ENCODE measurements at regions not wholly inside any gene's neighbourhood (a gene's known extent, or its start where the extent isn't known, plus 50 kb on each side); places are given as distances from the start of the nearest gene placed in this dataset.

DNA sequence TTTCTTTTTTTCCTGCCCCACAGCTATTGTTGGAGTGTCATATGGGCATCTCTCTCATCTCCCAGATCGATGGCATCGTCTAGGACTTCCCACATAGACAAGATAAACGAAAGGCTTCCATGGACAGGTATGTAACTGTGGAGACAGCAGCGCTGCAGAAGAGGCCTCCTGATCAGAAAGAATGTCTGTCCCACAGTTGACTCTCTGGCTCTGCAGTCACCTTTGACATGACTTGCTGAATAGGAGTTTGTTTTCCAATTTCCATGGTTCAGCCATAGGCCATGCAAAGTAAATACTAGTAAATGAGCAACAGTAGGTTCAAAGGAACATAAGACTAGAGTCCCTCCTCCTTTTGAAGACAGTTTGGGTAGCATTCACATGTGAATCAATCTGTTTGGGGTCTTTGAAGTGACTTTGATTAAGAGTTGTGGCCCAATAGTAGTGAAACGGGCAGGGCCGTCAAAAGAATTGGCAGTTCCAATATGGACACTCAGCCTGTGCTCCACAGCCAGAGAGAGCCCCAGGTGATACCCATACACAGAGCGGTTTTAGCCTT, 134.7 kb upstream of the IFNGR1 start:
- DNase-seq (ENCODE audit: low read depth) = no peak

DNA sequence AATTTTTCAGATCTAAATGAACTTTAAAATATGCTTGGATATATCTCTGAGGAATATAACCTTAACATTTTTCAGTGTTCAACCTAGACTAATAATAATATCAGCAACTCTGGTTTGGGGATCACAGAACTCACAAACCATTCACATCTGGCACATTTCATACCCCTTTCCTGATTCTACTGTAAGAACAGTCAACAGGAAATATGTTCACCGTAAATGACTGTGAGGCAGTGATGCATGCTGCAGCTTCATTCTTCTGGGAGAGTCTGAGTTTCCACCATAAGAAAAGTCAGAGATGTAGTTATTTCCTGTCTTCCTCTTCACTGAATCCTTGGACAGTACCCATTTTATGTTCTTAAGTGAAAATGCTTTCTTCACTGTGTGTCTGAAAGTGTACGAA, 134.2 kb upstream of the IFNGR1 start:
- no peak for DNase-seq (ENCODE audit: low read depth)

DNA sequence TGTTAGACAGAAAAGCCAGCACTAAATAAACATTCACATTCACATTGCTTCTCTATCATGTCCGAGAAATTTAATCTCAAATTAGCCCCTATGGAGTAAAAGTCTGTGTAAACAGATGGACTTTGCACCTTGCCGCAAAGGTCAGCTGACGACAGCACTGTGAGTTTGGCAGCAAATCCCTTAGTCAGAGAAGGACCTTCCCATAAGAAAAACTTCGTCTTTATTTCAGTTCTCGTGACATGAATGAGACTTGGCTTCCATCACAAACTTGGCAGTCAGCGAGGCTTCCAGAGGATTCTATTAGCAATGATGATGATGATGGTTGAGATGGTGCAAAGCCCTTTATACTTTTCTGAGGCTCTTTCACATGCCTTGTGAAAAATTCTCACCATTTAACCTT, 133.7 kb upstream of the IFNGR1 start:
- no peak for DNase-seq (ENCODE audit: low read depth)

DNA sequence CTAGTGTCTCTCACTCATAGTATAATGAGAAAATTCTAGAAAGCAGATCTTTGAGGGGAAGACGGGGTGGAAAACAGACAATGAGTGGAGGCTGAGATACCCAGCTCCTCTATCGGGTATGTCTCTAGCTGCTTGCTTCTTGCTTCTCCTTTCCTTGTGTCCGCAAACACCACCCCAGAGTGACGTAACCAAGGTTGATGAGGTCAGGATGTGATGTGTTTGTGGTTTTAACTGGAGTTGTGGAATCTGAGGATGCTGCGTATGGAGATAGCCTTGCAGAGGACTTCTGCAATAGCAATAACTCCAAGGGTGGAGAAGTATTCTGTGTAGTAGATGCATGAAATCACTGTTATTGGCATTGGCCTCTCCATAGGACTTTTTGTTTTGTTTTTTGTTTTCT, 132.7 kb upstream of the IFNGR1 start:
- DNase-seq (ENCODE audit: low read depth) = no peak

DNA sequence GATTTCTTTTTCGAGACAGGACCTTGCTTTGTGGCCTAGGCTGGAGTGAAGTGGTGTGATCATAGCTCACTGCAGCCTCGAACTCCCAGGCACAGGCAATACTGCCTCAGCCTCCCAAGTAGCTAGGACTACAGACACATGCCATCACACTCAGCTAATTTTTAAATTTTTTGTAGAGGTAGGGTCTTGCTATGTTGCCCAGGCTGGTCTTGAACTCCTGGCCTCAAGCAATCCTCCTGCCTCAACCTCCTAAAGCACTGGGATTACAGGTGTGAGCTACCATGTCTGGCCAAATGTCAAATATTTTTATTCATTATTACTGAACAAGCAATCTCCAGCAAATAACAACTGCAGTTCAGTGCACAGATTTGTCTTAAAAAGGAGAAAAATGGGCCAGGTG, 131.7 kb upstream of the IFNGR1 start:
- no peak for DNase-seq (ENCODE audit: low read depth)

DNA sequence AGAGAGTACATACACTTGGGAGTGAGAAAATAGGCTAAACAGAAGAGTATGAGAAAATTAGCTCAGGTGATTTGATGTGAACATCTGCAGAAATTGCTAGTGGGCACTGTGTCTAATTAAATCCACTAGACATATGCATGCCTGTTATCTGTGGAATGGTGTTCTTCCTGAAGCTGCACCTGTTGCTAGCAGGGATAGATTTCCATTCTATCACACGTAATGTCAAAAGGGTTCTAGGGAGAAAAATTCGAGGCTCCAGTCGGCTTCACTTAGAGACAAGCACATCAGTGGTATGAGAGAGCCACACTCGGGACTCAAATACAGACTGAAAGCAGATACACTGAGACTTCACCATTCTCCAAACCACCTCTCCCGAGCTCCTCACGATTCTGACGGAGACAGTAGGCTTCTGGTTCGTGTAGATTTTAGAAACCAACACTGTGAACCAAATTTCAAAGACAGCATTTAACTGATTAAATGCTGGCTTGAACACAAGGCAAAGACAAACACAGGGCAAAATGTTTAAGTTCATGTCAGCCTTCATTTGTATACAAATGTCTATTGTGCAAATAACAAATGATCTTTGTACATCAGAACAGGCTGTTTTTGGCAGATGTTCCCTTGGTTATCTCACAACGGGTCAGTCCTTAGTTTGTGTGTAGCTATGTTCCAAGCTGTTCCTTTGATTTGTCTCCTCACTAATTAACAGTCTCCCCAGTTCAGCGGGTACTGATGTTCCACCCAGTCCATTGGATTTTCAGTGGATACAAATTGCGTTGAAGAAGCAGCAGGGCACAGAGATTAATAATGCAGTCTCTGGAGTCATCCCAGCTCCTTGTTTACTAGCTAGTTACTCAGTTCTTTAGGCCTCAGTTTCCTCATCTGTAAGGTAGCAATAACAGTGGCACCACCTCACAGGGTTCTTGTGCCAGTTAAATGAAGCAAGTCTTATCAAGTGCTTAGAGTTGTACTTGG, 131.0 kb upstream of the IFNGR1 start:
- no peak for DNase-seq (ENCODE audit: low read depth)

DNA sequence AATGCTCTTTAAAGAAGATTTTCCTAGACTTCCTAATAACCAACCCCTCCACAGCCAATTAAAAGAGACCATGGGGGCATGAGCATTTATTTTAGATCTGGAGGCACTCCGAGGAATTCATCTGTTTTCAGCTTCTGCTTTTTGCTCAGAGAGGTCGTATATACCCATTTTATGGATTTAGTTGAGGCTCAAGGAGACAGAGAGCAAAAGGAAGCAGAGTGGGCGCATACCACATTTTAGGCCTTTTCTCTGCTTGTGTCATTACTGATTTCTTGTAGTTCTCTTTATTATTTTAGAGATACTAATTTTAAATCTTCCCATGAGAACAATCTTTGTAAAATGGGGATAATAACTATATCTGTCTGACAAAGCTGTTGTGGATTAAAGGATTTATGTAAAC, 129.6 kb upstream of the IFNGR1 start:
- no peak for DNase-seq (ENCODE audit: low read depth)

DNA sequence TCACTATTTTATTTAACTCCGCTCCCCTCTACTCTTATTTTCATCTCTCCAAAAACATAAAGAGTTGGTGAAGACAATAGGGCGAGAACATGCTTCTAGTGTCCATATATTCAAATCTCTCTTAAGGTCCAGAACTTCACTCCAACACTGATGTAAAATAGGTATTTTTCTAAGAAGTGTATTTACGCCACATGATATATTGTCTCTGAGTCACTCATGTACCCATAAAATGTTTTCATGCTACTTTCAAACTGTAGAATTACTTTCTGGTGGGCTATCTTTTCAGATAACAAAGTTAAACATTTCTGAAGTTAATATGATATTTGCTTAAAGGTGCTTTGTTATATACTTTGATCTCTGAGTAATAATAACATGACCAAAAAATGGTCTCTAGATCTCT, 124.1 kb upstream of the IFNGR1 start:
- no peak for DNase-seq (ENCODE audit: low read depth)

DNA sequence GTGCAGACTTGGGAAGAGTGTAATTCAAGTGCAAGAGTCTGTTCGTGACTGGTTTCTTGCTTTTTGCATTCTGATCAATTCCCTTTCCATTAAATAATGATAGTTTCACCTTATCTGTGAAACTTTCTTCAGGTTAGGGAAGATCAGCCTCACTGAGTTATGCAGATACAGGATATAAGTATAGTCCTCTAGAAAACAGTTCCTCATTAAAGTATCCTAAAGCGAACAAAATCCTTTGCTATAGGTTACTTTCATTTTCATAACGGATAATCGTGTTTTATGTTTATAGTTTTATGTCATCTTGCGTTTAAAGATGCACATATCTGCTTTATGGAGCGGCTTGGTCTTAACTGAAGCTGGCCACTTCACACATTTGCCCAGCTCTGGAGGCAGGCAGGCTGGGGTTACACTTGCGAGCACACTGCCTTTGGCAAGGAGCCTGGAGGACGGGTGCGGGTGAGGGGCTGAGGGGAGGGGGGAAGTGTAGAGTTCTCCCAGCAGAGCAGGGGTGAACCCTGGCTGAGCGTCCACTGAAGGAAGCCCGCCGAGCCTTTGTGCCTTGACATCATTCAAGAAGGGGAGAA, 123.5 kb upstream of the IFNGR1 start:
- DNase-seq (ENCODE audit: low read depth) = no peak

DNA sequence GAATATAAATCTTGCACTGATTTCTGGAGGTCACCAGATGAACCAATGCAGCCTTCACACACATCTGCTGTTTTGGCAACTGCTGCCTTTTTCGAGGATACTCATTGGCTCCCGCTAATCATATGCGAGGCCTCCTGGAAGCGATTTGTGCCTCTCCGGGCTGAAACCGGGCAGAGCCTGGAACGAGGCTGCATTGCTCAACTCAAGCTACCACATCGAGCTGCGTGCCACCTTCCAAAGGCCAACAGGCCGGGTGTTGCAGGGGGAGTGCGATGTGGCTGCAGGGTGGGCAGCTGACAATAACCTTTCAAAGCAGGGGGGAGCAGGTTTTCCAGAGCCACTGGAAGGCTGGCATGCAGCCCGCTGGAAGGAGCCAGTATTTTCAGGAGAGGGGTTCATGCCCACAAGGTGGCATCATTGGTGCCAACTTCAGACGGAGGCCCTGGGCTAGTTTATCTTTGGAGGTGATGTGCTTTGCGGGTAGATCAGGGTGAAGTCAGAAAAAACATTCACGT, 122.6 kb upstream of the IFNGR1 start:
- peak; percentile 37 for DNase-seq (ENCODE audit: low read depth)

DNA sequence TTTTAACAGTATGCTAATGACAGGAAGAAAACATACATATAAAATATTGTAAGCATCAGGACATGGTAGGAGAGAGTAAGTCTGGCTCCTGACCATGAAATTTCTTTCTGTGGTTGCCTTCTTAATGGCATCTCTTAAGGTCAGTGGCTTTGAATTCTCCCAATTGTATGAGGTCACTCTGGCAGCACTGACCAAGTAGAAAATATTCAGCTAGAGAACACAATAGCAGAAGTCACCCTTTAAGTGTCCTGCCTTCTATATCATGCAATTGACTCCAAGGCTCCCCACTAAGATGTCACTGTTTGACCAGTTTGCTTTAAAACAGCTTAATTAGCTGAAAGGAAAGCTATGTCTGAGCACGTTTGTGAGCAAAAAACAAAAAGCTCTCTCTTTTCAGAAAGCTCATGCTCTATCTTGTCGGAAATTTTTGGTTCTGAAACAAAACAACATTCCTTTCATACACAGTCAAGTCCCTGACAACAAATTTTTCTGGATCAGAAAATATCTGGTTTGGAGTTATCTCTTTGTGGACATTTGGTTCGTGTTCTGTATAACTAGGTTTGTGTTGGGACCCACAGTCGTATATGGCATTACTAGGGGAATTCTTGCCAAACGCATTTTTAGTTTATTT, 120.9 kb upstream of the IFNGR1 start:
- no peak for DNase-seq (ENCODE audit: low read depth)

DNA sequence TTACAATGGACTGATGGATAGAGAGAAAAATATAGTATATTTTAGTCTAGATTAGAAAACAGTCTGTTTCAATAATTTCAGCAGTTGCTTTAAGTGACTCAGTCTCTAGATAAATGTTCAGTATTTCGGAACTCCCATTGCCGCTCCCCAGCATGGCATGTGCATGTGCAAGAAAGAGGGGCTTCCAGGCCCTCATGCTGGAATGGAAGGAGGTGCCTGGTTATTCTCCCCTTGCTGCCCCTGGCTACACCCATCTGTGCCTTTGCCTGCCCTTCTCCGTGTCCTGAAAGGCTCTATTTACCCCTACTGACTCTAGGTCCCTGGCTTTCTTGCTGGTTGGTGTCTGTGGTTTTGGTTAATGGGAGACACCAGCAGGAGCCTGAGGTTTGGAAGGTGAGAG, 115.7 kb upstream of the IFNGR1 start:
- no peak for DNase-seq (ENCODE audit: low read depth)

DNA sequence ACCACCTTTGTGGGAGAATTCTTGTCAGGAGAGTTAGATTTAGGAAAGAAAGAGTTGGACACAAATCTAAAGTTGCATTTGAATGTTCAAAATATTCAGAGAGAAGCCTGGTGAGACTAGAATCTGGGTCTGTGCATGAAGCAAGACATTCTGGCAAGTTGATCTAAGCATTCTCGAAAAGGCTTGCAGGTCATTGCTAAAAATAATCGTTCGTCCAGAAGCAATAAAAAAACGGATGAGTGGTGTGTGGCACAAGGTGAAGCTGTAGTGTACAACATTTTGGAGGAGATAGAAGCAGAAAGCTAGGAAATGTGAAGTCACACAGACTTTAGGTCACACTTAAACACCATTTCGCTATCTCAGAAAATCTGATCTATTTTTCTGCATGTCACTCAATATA, 114.9 kb upstream of the IFNGR1 start:
- DNase-seq (ENCODE audit: low read depth) = no peak

DNA sequence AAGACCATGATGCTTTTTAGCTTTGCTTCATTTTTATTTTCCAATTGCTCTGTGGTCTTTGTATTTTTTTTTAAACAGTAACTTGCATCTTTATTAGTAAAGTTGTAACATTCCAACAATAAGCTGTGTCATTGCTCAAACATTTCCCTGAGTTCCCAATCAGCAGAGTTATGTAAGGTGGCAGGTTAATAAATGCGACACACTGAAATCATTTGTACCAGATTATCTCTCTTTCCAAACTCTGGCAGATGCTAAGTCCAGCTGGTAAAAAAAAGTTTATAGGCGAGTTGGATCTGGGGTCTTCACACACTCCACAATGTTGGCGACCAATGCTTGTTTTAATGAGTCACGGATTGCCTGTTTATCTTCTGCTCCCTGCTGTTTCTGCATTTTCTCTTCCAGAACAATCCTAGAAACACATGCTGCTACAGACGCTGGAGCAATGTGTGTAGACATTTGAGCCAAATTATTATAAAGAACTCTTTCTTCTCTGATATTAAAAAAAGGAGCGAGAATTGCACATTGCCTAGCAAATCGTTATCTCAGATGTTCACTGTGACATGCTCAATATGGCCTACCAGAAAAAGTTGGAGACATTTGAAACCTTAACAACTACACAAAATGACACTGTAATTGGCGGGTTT, 113.6 kb upstream of the IFNGR1 start:
- no peak for DNase-seq (ENCODE audit: low read depth)

DNA sequence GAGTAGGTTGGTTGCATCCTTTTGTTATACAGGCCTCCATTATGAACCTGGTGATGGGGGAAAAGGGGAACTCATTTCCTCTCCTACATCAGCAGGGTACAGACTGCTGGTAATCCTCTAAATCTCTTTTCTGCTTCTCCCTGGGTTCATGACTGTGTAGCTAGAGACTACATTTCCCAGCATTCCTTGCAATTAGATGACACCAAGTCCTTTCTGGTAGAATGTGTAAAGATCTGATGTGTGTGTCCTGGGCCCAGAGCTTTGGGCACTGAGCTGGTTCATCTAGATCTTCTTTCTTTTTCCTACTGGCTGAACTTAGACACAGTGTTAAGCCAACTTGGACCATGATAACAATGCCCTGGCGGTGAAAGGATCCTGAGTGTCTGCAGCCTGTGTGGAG, 104.7 kb upstream of the IFNGR1 start:
- DNase-seq (ENCODE audit: low read depth) = no peak

DNA sequence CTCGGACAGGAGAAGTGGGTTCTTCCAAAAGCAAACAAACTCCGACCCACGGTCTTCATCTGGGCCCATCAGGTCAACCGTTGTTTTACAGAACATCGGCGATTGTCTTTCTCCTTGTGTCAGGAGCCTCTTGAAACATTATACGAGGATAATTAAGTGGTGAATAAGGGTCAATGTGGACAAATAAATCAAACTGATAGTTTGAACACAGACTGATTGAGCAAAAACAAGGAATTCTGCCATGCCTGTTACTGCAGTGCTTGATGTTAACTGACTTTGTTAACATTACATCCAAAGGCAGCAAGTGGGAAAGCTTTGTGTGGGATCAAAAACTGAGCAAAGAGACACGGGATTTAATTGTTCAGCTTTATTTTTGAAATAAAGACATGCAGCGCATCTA, 101.1 kb upstream of the IFNGR1 start:
- DNase-seq (ENCODE audit: low read depth) = no peak

DNA sequence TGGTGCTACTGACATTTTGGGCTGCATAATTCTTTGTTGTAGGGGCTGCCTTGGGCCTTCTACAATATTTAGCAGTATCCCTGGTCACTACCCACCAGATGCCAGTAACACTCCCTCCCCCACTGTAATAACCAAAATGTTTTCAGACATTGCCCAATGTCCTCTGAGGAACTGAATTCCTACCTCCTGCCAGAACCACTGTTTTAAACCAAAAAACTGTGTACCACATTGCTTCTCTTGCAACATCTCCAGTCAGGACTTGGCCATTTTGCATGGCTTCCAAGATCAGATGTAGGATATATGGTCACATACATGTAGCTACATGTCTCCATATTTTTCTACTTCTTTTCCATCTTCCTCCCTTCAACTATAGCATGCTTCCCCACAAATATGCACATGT, 97.4 kb upstream of the IFNGR1 start:
- DNase-seq (ENCODE audit: low read depth) = no peak

DNA sequence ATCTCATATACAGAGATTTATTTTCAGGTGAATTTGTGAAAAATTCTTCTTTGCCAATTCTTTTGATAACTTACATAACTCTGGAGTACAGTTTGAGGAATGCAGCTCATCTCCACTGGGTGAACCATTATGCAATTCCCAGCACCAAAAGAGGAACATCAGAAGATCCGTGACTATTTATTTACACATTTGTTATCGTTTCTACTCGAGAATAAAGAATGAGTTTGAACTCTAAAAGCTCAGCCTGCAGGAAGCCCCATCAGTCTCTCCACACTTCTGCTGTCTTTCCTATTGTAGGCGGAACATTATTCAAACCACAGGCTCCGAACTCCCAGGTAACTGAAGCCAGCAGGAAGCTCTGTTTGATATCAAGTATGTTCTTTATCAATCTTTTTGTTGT, 95.9 kb upstream of the IFNGR1 start:
- DNase-seq (ENCODE audit: low read depth) = no peak

DNA sequence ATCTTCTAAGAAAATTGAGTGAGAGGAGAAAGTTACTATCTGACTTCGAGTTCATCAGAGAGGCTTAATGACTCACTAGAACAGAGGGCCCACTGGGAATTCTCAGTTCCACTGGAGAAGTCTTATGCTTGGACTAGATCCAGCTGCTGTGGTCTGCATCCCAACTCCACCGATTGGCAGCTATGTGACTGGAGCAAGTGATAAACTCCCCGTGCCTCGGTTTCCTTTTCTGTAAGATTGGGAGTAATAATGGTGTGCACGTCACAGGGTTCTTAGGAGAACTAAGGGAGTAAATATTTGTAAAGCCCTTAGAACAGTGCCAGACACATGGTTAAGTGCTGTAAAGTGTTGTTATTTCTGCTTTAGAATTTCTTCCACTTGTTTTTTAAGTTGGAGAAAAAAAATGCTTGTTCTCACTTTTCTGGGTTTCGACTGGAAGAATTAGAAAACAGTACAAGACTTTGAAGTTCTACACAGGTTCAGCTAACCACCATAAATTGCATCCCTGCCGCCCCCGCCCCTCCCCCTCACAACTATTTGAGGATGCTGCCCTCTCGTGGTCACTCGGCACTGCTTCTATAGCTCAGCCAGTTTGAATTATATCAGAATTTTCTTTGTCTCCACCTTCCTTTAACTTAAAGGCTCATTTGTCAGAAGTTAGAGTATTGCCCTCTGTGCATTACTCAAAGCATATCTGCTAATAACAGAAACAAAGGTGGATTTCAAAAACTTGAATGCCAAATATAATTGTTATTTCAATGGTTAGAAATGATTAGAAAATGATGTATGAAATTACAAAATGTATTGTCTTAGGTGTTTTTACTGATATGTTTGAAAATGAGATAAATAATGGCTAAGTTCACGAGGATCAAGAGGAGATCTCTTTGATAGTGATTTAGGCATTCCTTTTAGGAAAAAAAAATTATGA, 95.0 kb upstream of the IFNGR1 start:
- DNase-seq (ENCODE audit: low read depth) = peak; percentile 52

DNA sequence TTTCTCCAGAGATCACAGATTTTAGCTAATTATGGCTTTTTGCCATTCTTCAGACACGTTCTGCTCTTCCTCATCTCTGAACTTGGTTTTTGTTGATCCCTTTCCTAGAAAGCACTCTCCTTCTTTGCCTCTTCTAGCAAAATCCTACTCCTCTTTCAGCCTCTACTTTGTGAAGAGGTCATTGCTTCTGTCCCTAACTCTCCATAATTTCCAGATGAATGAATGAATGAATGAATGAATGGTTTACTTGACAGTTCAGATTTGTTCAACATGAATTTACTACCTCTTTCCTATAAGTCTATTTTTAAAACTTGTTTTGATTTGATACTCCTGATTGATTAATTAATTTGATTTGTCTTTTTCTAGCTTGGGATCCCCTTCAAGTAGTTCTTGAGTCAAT, 94.0 kb upstream of the IFNGR1 start:
- DNase-seq (ENCODE audit: low read depth) = no peak

DNA sequence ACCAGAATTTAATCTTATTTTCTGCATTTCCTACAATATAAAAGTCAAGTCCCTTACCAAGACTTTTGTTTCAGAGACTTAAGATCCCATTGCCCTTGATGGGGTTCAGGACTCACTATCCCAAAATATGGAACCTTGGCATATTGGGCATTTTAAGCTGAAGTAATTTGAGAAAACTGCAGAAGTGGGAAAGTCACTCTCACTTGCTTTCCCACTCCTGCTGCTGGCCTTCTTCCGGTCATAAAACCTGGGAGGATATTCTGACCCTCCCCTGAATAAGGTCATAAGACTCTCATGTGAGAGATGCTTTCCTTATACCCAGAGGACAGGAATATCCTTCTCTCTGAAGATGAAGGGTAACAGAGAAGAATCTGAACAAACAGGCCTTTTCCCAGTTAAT, 92.8 kb upstream of the IFNGR1 start:
- no peak for DNase-seq (ENCODE audit: low read depth)
